ENCODE measurements at regions not wholly inside any gene's neighbourhood (a gene's known extent, or its start where the extent isn't known, plus 50 kb on each side); places are given as distances from the start of the nearest gene placed in this dataset.
"Not testable (repeated sequence)": the region's sequence is repeated elsewhere in the genome, so short reads cannot be mapped to it uniquely, and the experiment has no call there.

- no peak for DNase-seq (ENCODE audit: low read depth in 2 of 2)
These were observed 120.2 kb downstream of the MRPL39 start for GRCh38 chr21:25487046-25487594.

- DNase-seq (ENCODE audit: low read depth in 2 of 2), result no peak
These were observed 121.4 kb downstream of the MRPL39 start for GRCh38 chr21:25485914-25486313.

GRCh38 chr21:25467896-25468295 is 139.4 kb downstream of the MRPL39 start:
- no peak for DNase-seq (ENCODE audit: low read depth in 2 of 2)

GRCh38 chr21:25467071-25467470 is 140.2 kb downstream of the MRPL39 start:
- not testable (repeated sequence) for DNase-seq (ENCODE audit: low read depth in 2 of 2)

GRCh38 chr21:25466470-25466869 is 140.8 kb downstream of the MRPL39 start:
- no peak for DNase-seq (ENCODE audit: low read depth in 2 of 2)

- no peak for DNase-seq (ENCODE audit: low read depth in 2 of 2)
These were observed 142.0 kb downstream of the MRPL39 start for GRCh38 chr21:25465263-25465662.

- no peak for DNase-seq (ENCODE audit: low read depth in 2 of 2)
These were observed 143.0 kb downstream of the MRPL39 start for GRCh38 chr21:25464275-25464674.

- no peak for DNase-seq (ENCODE audit: low read depth in 2 of 2)
These were observed 144.7 kb downstream of the MRPL39 start for GRCh38 chr21:25462517-25462971.

GRCh38 chr21:25461725-25462124 is 145.6 kb downstream of the MRPL39 start:
- DNase-seq (ENCODE audit: low read depth in 2 of 2), result no peak

GRCh38 chr21:25459993-25460392 is 147.3 kb downstream of the MRPL39 start:
- no peak for DNase-seq (ENCODE audit: low read depth in 2 of 2)

GRCh38 chr21:25459365-25459764 is 147.9 kb downstream of the MRPL39 start:
- no peak for DNase-seq (ENCODE audit: low read depth in 2 of 2)

GRCh38 chr21:25458484-25458883 is 148.8 kb downstream of the MRPL39 start:
- DNase-seq (ENCODE audit: low read depth in 2 of 2), result no peak

- no peak for DNase-seq (ENCODE audit: low read depth in 2 of 2)
These were observed 149.3 kb downstream of the MRPL39 start for GRCh38 chr21:25457946-25458345.

GRCh38 chr21:25457411-25457810 is 149.9 kb downstream of the MRPL39 start:
- DNase-seq (ENCODE audit: low read depth in 2 of 2), result no peak

GRCh38 chr21:25456672-25457071 is 150.6 kb downstream of the MRPL39 start:
- DNase-seq (ENCODE audit: low read depth in 2 of 2), result peak; percentile 39 to 47

GRCh38 chr21:25453524-25453923 is 153.8 kb downstream of the MRPL39 start:
- DNase-seq (ENCODE audit: low read depth in 2 of 2), result no peak

GRCh38 chr21:25449950-25450349 is 157.3 kb downstream of the MRPL39 start:
- DNase-seq (ENCODE audit: low read depth in 2 of 2), result no peak

GRCh38 chr21:25441835-25442234 is 165.4 kb downstream of the MRPL39 start:
- no peak for DNase-seq (ENCODE audit: low read depth in 2 of 2)

GRCh38 chr21:25437465-25437864 is 169.8 kb downstream of the MRPL39 start:
- DNase-seq (ENCODE audit: low read depth in 2 of 2), result not testable (repeated sequence)

- no peak for DNase-seq (ENCODE audit: low read depth in 2 of 2)
These were observed 178.7 kb downstream of the MRPL39 start for GRCh38 chr21:25428537-25428936.

- DNase-seq (ENCODE audit: low read depth in 2 of 2), result no peak
These were observed 179.5 kb downstream of the MRPL39 start for GRCh38 chr21:25427828-25428227.

- DNase-seq (ENCODE audit: low read depth in 2 of 2), result no peak
These were observed 180.7 kb downstream of the MRPL39 start for GRCh38 chr21:25426580-25426979.

- DNase-seq (ENCODE audit: low read depth in 2 of 2), result no peak
These were observed 182.1 kb downstream of the MRPL39 start for GRCh38 chr21:25425156-25425555.

- DNase-seq (ENCODE audit: low read depth in 2 of 2), result no peak
These were observed 182.6 kb downstream of the MRPL39 start for GRCh38 chr21:25424634-25425033.

All from stimulated activated CD8-positive, alpha-beta memory T cell treated with anti-CD3 and anti-CD28 coated beads, Interleukin-15, amount 100 ng/mL, for 48 hours (primary cell).